Adrenal gland (tissue), 5 donors: ENCODE measurements at regions not wholly inside any gene's neighbourhood (a gene's known extent, or its start where the extent isn't known, plus 50 kb on each side); places are given as distances from the start of the nearest gene placed in this dataset.

Source experiments
- CTCF ChIP-seq, 6 experiments: fragments of 450-650 bp in 4 of 6; fragments of 200-600 bp in 2 of 6; sonication (generic) in 1 of 6; IDR thresholded peaks; 1 replicate in 5 of 6; 2 replicates in 1 of 6; pipeline versions ENCODE4 v1.5.1 to v1.8.0; 2016 to 2021; ENCODE audit warnings: antibody characterized with exemption in 6 of 6, mild to moderate bottlenecking in 2 of 6, moderate library complexity in 1 of 6
- POLR2A ChIP-seq, 2 donors: fragments of 450-650 bp; IDR thresholded peaks; one replicate each; pipeline ENCODE4 v1.6.1; 2017; ENCODE audit warnings: antibody characterized with exemption in 2 of 2, mild to moderate bottlenecking in 2 of 2, moderate library complexity in 1 of 2
- donor health status: DM: no; HTN: no; CAD: no.

DNA sequence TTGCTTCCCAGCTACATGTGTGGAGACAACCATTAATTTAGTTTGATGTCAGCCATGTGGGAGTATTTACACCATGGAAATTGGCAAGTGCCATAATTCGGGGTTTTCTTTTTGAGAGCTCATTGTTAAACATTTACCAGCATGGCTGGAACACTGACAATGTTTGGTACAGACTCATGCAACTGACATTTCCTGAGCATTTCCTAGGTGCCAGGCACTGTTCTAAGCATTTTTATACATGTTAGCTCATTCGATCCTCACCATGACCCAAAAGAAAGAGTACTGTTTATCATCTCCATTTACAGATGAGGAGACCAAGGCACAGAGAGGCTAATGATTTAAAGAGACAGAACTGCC lies 86.9 kb downstream of the FOXL1 start:
- TF ChIP-seq CTCF (IDR thresholded peaks at IDR 0.05) (no peak), POLR2A (IDR thresholded peaks at IDR 0.05) (no peak)
